ENCODE measurements at regions not wholly inside any gene's neighbourhood (a gene's known extent, or its start where the extent isn't known, plus 50 kb on each side); places are given as distances from the start of the nearest gene placed in this dataset.

GRCh38 chrX:79601341-79602131 is 234.4 kb upstream of the ITM2A start:
- no peak overlapping the region for H3K4me3 ChIP-seq (replicated peaks in 1 of 2; ENCODE audit: low read depth in 2 of 2, low read length in 2 of 2)
- TF ChIP-seq CTCF (IDR thresholded peaks at IDR 0.05; ENCODE audit: low read depth, low read length) = no peak
- DNase-seq (ENCODE audit: low read depth in 2 of 2) = no peak

GRCh38 chrX:79592259-79592658 is 225.1 kb upstream of the ITM2A start:
- H3K4me3 ChIP-seq (replicated peaks in 1 of 2; ENCODE audit: low read depth in 2 of 2, low read length in 2 of 2) = no peak overlapping the region
- no peak for DNase-seq (ENCODE audit: low read depth in 2 of 2)
- TF ChIP-seq CTCF (IDR thresholded peaks at IDR 0.05; ENCODE audit: low read depth, low read length) = no peak

DNA sequence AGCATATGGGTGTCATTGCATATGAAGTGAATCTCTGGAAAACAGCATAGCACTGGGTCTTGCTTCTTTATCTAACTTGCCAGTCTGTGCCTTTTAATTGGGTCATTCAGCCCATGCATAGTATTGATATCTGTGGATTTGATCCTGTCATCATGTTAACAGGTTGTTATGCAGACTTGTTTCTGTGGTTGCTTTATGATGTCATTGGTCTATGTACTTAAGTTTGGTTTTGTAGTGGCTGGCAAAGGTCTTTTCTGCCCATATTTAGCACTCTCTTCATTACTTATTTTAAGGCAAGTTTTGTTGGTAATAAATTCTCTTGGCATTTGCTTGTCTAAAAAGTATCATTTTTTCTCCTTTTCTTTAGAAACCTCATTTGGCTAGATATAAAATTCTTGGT is 221.1 kb upstream of the ITM2A start:
- TF ChIP-seq CTCF (IDR thresholded peaks at IDR 0.05; ENCODE audit: low read depth, low read length) = no peak
- H3K4me3 ChIP-seq (replicated peaks in 1 of 2; ENCODE audit: low read depth in 2 of 2, low read length in 2 of 2) = no peak overlapping the region
- DNase-seq (ENCODE audit: low read depth in 2 of 2) = no peak

DNA sequence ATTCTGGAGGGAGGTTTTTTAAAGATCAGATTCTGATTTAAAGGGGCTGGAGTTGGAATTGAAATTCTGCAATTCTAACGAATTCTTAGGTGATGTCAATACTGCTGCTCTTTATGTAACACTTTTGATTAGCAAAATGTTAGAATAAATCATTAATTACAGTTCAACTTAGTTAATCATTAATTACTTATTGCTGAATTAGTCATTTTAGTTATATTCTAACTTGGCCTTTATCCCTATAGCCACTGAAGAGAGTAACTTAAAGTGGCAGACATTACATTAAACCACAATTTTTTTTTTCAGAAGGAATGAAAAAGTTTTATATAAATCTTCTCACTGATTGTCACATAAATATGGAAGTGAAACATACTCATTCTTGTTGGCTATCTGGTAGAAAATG is 206.6 kb upstream of the ITM2A start:
- no peak overlapping the region for H3K4me3 ChIP-seq (replicated peaks in 1 of 2; ENCODE audit: low read depth in 2 of 2, low read length in 2 of 2)

DNA sequence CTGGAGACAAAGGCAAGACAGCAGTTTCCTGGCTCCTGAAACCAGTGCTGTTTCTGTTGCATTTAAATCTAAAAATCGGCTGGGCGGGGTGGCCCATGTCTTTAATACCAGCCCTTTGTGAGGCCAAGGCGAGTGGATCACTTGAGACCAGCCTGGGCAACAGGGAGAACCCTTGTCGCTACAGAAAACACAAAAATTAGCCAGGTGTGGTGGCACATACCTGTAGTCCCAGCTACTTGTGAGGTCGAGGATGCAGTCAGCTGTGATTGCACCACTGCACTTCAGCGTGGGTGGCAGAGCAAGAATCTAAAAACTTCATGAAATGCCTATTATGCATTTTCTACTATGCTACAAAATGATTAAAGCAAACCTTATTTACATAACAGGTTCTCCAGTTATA is 205.4 kb upstream of the ITM2A start:
- TF ChIP-seq CTCF (IDR thresholded peaks at IDR 0.05; ENCODE audit: low read depth, low read length) = no peak
- no peak for DNase-seq (ENCODE audit: low read depth in 2 of 2)
- H3K4me3 ChIP-seq (replicated peaks in 1 of 2; ENCODE audit: low read depth in 2 of 2, low read length in 2 of 2) = no peak overlapping the region

More for the DNA sequence above, 206.6 kb upstream of the ITM2A start:
- DNase-seq (ENCODE audit: low read depth in 2 of 2) = no peak
- TF ChIP-seq CTCF (IDR thresholded peaks at IDR 0.05; ENCODE audit: low read depth, low read length) = no peak

- no peak for TF ChIP-seq CTCF (IDR thresholded peaks at IDR 0.05; ENCODE audit: low read depth, low read length)
- DNase-seq (ENCODE audit: low read depth in 2 of 2) = no peak
- H3K4me3 ChIP-seq (replicated peaks in 1 of 2; ENCODE audit: low read depth in 2 of 2, low read length in 2 of 2) = no peak overlapping the region
Observed at GRCh38 chrX:79570524-79571240, 203.5 kb upstream of the ITM2A start.
